ENCODE measurements at regions not wholly inside any gene's neighbourhood (a gene's known extent, or its start where the extent isn't known, plus 50 kb on each side); places are given as distances from the start of the nearest gene placed in this dataset.
"Not testable (repeated sequence)": the region's sequence is repeated elsewhere in the genome, so short reads cannot be mapped to it uniquely, and the experiment has no call there.

- no peak for TF ChIP-seq CTCF (IDR thresholded peaks at IDR 0.05)
- Histone ChIP-seq H3K4me3 (no peak overlapping the region), H3K27ac (peak overlapping the region in 1 of 2 donors; percentile 31)
- no peak for DNase-seq (ENCODE audit: low spot score)
Measured at GRCh38 chr3:29171043-29171990, 109.6 kb upstream of the RBMS3 start.

GRCh38 chr3:29176501-29176900 lies 104.4 kb upstream of the RBMS3 start:
- no peak for TF ChIP-seq CTCF (IDR thresholded peaks at IDR 0.05)
- DNase-seq (ENCODE audit: low spot score) = no peak

GRCh38 chr3:29178809-29179793 lies 101.8 kb upstream of the RBMS3 start:
- no peak for DNase-seq (ENCODE audit: low spot score)
- no peak overlapping the region for H3K4me3 ChIP-seq
- no peak for TF ChIP-seq CTCF (IDR thresholded peaks at IDR 0.05)
- no peak overlapping the region for H3K27ac ChIP-seq

More at GRCh38 chr3:29176501-29176900, 104.4 kb upstream of the RBMS3 start:
- H3K4me3 ChIP-seq = no peak overlapping the region
- no peak overlapping the region for H3K27ac ChIP-seq

GRCh38 chr3:29181149-29181780 lies 99.6 kb upstream of the RBMS3 start:
- no peak overlapping the region for H3K4me3 ChIP-seq
- no peak overlapping the region for H3K27ac ChIP-seq
- no peak for DNase-seq (ENCODE audit: low spot score)
- TF ChIP-seq CTCF (IDR thresholded peaks at IDR 0.05) = no peak

- H3K4me3 ChIP-seq = no peak overlapping the region
- no peak overlapping the region for H3K27ac ChIP-seq
- DNase-seq (ENCODE audit: low spot score) = no peak
- TF ChIP-seq CTCF (IDR thresholded peaks at IDR 0.05) = no peak
Measured at GRCh38 chr3:29181872-29182271, 99.0 kb upstream of the RBMS3 start.

GRCh38 chr3:29182828-29183227 lies 98.0 kb upstream of the RBMS3 start:
- H3K4me3 ChIP-seq; H3K27ac ChIP-seq; DNase-seq (ENCODE audit: low spot score): not testable (repeated sequence)

All from coronary artery (tissue), 2 donors.